Upper lobe of left lung (tissue), 6 donors: ENCODE measurements at regions not wholly inside any gene's neighbourhood (a gene's known extent, or its start where the extent isn't known, plus 50 kb on each side); places are given as distances from the start of the nearest gene placed in this dataset.

Source experiments
- ATAC-seq, 2 donors: fragments of 200-7000 bp; cut with Tn5 transposase; one replicate each; pipeline ENCODE4 v1.9.1; 2022; ENCODE audit warnings: mild to moderate bottlenecking in 2 of 2, moderate library complexity in 2 of 2; ENCODE audit not compliant: low FRiP score in 2 of 2
- DNase-seq, 2 donors: peaks; one replicate each; pipeline ENCODE4 v3.0.0-alpha.2; 2019 to 2020
- H3K27ac ChIP-seq, 4 donors: fragments of 200-600 bp; sonication (generic); one replicate each; pipeline ENCODE4 v1.5.1; 2016 to 2019
- H3K27me3 ChIP-seq, 4 donors: fragments of 200-600 bp; sonication (generic); one replicate each; pipeline ENCODE4 v1.5.1; 2017 to 2019
- H3K36me3 ChIP-seq, 4 donors: fragments of 200-600 bp; sonication (generic); one replicate each; pipeline ENCODE4 v1.5.1; 2016 to 2019
- H3K4me1 ChIP-seq, 4 donors: fragments of 200-600 bp; sonication (generic); one replicate each; pipeline ENCODE4 v1.5.1; 2018 to 2019
- H3K4me3 ChIP-seq, 4 donors: fragments of 200-600 bp; sonication (generic); one replicate each; pipeline ENCODE4 v1.5.1; 2017 to 2019; ENCODE audit warnings: mild to moderate bottlenecking in 2 of 4, moderate library complexity in 1 of 4
- H3K9me3 ChIP-seq, 4 donors: fragments of 200-600 bp; sonication (generic); one replicate each; pipeline ENCODE4 v1.5.1; 2018 to 2019
- EP300 ChIP-seq, 4 donors: sonication (generic); formaldehyde crosslinking; IDR thresholded peaks; one replicate each; pipeline ENCODE4 v1.5.1; 2017; ENCODE audit warnings: antibody characterized with exemption in 4 of 4, control low read depth in 2 of 4
- POLR2A ChIP-seq, 4 donors: fragments of 450-650 bp; IDR thresholded peaks; one replicate each; pipeline ENCODE4 v1.5.1; 2016 to 2017; ENCODE audit warnings: antibody characterized with exemption in 4 of 4, mild to moderate bottlenecking in 2 of 4
- POLR2AphosphoS5 ChIP-seq, 2 donors: sonication (generic); formaldehyde crosslinking; IDR thresholded peaks; one replicate each; pipeline ENCODE4 v1.5.1; 2017; ENCODE audit warnings: antibody characterized with exemption in 2 of 2
- WGBS, 2 donors: methylation state at CpG; one replicate each; pipeline ENCODE4 v1.1.5; 2017 to 2018; 5-methylcytosine and 5-hydroxymethylcytosine counted together
- TF ChIP-seq, protein P1 (sequence below), 6 experiments: fragments of 450-650 bp in 4 of 6; fragments of 200-600 bp in 2 of 6; sonication (generic) in 2 of 6; IDR thresholded peaks; one replicate each; pipeline ENCODE4 v1.5.1; 2016 to 2019; ENCODE audit warnings: antibody characterized with exemption in 6 of 6
- donor health status: DM: no; HTN: no; CAD: no; lungs with moderate emphysema.
- donor health status: DM: no; HTN: yes; CAD: no; lungs with severe emphysema.

- TF ChIP-seq, protein P1, sequence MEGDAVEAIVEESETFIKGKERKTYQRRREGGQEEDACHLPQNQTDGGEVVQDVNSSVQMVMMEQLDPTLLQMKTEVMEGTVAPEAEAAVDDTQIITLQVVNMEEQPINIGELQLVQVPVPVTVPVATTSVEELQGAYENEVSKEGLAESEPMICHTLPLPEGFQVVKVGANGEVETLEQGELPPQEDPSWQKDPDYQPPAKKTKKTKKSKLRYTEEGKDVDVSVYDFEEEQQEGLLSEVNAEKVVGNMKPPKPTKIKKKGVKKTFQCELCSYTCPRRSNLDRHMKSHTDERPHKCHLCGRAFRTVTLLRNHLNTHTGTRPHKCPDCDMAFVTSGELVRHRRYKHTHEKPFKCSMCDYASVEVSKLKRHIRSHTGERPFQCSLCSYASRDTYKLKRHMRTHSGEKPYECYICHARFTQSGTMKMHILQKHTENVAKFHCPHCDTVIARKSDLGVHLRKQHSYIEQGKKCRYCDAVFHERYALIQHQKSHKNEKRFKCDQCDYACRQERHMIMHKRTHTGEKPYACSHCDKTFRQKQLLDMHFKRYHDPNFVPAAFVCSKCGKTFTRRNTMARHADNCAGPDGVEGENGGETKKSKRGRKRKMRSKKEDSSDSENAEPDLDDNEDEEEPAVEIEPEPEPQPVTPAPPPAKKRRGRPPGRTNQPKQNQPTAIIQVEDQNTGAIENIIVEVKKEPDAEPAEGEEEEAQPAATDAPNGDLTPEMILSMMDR (IDR thresholded peaks at IDR 0.05), result peak in 5 of 6 experiments; percentile 35 to 55 (median 39)
- TF ChIP-seq EP300 (IDR thresholded peaks at IDR 0.05), result no peak
- Histone ChIP-seq H3K36me3 (no peaks in the 10 kb centered on the region), H3K27me3 (no peaks in the 10 kb centered on the region), H3K4me3 (no peak overlapping the region), H3K27ac (no peak overlapping the region), H3K4me1 (no peaks in the 10 kb centered on the region), H3K9me3 (no peaks in the 10 kb centered on the region)
- DNase-seq (peak in 1 of 2 donors; percentile 24), ATAC-seq (peak in 1 of 2 donors; percentile 48)
- WGBS, 2 donors, result 60 to 68% methylated on average over 3 of the region's 3 CpGs
These were observed 212.2 kb downstream of the LYPLAL1 start for GRCh38 chr1:219385787-219386427.

DNA sequence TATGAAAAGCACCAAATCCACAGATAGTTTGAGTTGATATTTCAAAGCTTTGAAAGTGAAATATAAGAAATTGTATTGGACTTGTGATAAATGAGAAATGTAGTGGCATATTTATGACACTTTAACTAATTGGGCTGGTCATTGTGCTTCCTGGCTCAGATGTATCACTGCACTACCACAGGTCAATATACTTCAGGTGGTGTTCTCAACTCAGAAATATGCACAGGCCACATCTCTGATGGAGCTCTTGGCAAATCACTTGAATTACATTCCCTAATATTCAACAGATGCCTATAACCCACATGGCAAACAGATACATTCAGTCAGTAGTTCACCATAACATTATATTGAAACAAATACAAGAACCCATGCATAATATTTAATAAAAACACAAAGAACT, 209.6 kb downstream of the LYPLAL1 start:
- no peaks in the 10 kb centered on the region for H3K27me3 ChIP-seq
- no peak for ATAC-seq

DNA sequence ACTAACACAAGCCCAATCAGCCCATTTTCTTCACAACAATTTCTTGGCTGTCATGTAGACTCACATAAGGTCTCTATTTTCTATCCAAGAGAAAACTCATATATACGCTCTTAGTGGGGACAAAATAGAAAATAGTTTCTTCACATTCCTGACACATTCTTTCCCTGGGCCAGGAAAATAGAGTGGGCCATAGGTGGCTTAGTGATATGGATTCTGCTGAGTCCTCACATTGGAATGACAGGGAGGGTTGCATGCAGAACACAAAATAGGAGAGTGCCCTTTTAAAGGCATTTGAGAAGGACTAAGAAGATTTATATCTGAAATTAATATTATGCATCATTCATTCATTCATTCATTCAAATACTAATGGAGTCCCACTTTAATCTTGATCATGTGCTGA, 207.7 kb downstream of the LYPLAL1 start:
- no peaks in the 10 kb centered on the region for H3K27me3 ChIP-seq
- H3K4me3 ChIP-seq, result no peak overlapping the region
- TF ChIP-seq POLR2AphosphoS5 (IDR thresholded peaks at IDR 0.05) (no peak), EP300 (IDR thresholded peaks at IDR 0.05) (no peak), POLR2A (IDR thresholded peaks at IDR 0.05) (no peak)
- TF ChIP-seq, protein P1 (IDR thresholded peaks at IDR 0.05), result no peak
- no peaks in the 10 kb centered on the region for H3K4me1 ChIP-seq
- ATAC-seq, result no peak
- H3K9me3 ChIP-seq, result no peaks in the 10 kb centered on the region
- H3K36me3 ChIP-seq, result no peaks in the 10 kb centered on the region
- DNase-seq, result no peak
- H3K27ac ChIP-seq, result no peak overlapping the region
- 96 to 100% methylated on average over 1 of the region's 1 CpG for WGBS, 2 donors

More for the DNA sequence above, 209.6 kb downstream of the LYPLAL1 start:
- no peak overlapping the region for H3K27ac ChIP-seq
- no peaks in the 10 kb centered on the region for H3K9me3 ChIP-seq
- no peaks in the 10 kb centered on the region for H3K4me1 ChIP-seq
- no peak for TF ChIP-seq POLR2A (IDR thresholded peaks at IDR 0.05)
- TF ChIP-seq, protein P1 (IDR thresholded peaks at IDR 0.05), result no peak
- TF ChIP-seq EP300 (IDR thresholded peaks at IDR 0.05), result no peak
- no peaks in the 10 kb centered on the region for H3K36me3 ChIP-seq
- no peak for DNase-seq
- H3K4me3 ChIP-seq, result no peak overlapping the region

DNA sequence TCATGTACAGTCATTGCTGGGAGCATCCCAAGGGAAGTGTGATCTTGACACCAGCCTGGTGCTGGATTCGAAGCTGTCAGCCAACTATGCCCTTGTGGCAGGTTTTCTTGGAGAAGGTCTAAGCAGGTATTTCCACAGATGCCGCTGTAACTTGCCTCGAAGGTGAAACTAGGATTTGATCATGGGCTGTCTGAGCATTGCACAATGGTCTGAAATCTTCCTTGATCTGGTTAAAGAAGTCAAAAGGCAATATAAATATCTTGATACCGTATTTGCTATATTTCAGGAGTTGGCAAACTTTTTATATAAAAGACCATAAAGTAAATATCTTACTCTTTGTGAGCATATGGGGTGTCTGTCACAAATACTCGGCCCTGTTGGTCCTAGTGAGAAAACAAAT, 206.8 kb downstream of the LYPLAL1 start:
- Histone ChIP-seq H3K4me1 (no peaks in the 10 kb centered on the region), H3K27ac (no peak overlapping the region), H3K36me3 (no peaks in the 10 kb centered on the region), H3K4me3 (no peak overlapping the region), H3K9me3 (no peaks in the 10 kb centered on the region), H3K27me3 (no peaks in the 10 kb centered on the region)
- WGBS, 2 donors, result 77 to 90% methylated on average over 5 of the region's 5 CpGs
- ATAC-seq, result no peak
- DNase-seq, result no peak
- TF ChIP-seq EP300 (IDR thresholded peaks at IDR 0.05) (no peak), POLR2AphosphoS5 (IDR thresholded peaks at IDR 0.05) (no peak)
- TF ChIP-seq, protein P1 (IDR thresholded peaks at IDR 0.05), result no peak

- TF ChIP-seq, protein P1 (IDR thresholded peaks at IDR 0.05), result no peak
- TF ChIP-seq POLR2A (IDR thresholded peaks at IDR 0.05) (no peak), POLR2AphosphoS5 (IDR thresholded peaks at IDR 0.05) (no peak), EP300 (IDR thresholded peaks at IDR 0.05) (no peak)
These were observed 206.0 kb downstream of the LYPLAL1 start for GRCh38 chr1:219379691-219380090.

More at GRCh38 chr1:219379691-219380090, 206.0 kb downstream of the LYPLAL1 start:
- no peaks in the 10 kb centered on the region for H3K9me3 ChIP-seq
- H3K27me3 ChIP-seq, result no peaks in the 10 kb centered on the region
- no peak overlapping the region for H3K27ac ChIP-seq
- 72 to 76% methylated on average over 2 of the region's 2 CpGs for WGBS, 2 donors
- no peak for ATAC-seq
- no peaks in the 10 kb centered on the region for H3K4me1 ChIP-seq
- no peak overlapping the region for H3K4me3 ChIP-seq
- H3K36me3 ChIP-seq, result no peaks in the 10 kb centered on the region
- DNase-seq, result no peak
